ENCODE measurements at regions not wholly inside any gene's neighbourhood (a gene's known extent, or its start where the extent isn't known, plus 50 kb on each side); places are given as distances from the start of the nearest gene placed in this dataset.

- DNase-seq (ENCODE audit: low spot score) = no peak
These were observed 326.1 kb downstream of the BCL11B start for GRCh38 chr14:98945611-98946570.

DNA sequence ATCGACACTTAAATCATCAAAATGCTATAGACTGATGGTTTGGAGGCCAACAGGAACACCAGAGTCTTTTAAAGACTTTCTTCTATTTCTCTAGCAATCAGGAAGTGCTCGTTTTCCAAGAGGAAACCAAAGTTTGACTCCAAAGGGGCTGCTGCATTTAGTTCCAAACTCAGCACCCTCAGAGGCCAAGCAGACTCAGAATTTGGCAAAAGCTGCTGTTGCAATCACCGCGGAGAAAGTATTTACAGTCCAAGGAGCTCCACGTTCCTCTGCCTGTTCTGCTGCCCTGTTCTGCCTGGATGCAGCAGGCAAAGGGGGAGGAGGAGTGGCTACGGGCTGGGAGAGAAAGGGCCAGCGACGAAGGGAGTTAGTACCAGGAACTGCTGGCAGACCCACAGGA lies 325.1 kb downstream of the BCL11B start:
- DNase-seq (ENCODE audit: low spot score) = peak; percentile 79

DNA sequence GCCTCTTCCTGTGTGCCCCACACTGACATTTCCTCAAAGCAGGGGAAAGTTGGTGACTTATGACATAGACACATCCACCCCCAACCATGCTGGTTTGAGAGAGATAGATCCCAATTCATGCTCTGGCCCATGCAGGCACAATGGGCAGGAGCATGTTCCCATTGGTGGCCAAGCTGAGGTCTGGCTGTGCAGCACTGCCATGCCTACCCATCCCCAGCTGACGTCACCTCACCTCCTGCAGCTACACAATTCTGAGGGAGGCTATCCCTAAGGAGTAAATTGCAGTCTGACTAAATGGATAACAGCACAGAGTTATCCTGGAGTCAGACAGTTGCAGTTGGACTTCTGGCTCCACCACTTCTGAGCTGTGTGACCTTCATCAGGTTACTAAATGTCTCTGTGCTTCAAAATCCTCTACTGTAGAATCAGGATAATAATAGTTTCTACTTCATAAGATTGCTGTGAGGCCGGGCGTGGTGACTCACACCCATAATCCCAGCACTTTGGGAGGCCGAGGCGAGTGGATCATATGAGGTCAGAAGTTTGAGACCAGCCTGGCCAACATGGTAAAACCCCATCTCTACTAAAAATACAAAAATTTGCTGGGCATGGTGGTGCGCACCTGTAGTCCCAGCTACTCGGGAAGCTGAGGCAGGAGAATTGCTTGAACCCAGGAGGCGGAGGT lies 323.9 kb downstream of the BCL11B start:
- no peak for DNase-seq (ENCODE audit: low spot score)

- DNase-seq (ENCODE audit: low spot score) = no peak
These were observed 322.9 kb downstream of the BCL11B start for GRCh38 chr14:98949051-98949450.

- no peak for DNase-seq (ENCODE audit: low spot score)
These were observed 322.4 kb downstream of the BCL11B start for GRCh38 chr14:98949481-98950135.

- peak; percentile 51 for DNase-seq (ENCODE audit: low spot score)
These were observed 321.6 kb downstream of the BCL11B start for GRCh38 chr14:98950353-98950895.

DNA sequence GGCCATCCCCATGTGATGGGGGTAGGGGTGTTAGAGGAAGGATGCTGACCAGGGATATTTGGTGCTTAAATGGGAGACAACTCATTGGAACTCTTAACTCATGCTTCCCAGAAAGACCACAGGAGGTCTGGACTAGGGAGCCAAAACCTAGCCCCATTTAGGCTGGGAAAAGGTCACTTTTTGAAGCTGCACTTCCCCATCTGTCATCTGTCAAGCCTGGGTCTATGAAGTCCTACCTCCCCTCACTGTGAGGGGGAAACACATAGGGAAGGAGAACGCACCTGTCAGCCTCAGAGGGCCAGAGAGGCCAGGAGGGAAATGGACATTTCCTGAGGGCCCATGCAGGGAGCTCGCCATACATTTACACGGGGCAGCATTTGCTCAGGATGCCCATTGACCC lies 321.0 kb downstream of the BCL11B start:
- no peak for DNase-seq (ENCODE audit: low spot score)

DNA sequence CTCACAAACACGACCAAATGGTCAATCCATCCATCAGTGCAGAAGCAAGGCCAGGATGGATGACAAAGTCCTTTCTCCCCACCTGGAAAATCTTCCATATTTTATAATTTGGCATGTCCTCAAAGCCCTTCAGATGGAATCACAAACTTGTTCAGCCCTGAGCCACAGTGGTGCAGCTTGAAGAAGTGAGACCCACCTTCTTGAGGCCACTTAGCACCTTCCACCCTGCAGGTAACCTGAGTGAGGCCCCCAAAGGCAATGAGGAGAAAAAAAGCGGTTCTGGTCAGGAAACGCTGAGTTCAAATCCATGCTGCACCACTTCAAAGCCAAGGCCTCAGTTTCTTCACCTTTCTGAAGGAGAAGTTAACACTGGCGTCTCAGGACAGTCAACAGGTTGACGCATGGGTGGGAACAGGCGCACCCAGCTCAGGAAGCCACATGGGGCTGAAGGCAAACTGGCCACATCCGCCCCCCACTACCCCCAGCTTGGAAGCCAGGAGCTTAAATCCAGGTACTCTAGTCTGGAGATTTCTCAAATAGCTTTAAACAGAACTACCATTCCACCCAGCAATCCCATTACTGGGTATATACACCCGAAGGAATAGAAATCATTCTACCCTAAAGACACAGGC lies 320.4 kb downstream of the BCL11B start:
- DNase-seq (ENCODE audit: low spot score) = no peak

GRCh38 chr14:98952593-98953350 lies 319.2 kb downstream of the BCL11B start:
- DNase-seq (ENCODE audit: low spot score) = no peak

DNA sequence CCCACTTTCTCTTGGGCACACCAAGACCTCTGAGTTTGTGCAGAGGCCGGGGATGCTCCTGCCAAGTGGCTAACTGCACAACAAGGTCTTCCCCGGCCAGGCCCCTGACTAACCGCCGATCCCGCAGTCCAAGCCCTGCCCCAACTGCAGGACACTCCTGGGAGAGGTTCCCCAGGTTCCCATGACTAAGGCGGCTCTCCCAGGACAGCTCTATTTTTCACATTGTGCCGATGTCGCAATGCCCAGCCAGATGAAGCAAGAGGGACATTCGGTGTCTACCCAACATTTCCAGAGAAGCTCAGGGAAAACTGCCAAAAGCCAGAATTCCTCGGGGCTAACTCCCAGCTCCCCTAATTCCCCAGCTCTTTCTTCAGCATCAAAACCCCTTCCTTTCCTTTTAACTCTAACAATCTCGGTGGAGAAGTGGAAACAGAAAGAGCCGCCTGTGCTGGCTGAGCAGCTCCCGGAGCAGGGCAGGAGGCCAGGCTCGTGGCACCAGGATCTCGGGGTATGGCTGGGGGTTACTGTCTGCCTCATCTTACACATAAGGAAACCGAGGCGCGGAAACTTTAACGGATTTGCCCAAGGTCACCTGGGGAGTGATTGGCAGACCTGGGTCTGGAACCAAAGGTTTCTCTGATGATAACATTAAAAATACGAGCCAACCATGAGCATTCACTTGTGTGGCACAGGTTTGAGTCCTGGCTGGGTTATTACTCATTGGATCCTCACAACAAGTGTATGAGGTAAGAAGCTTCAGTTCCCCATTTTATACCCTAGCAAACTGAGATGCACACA lies 318.2 kb downstream of the BCL11B start:
- peak; percentile 57 for DNase-seq (ENCODE audit: low spot score)

- DNase-seq (ENCODE audit: low spot score) = peak; percentile 46
These were observed 317.5 kb downstream of the BCL11B start for GRCh38 chr14:98954349-98955000.

DNA sequence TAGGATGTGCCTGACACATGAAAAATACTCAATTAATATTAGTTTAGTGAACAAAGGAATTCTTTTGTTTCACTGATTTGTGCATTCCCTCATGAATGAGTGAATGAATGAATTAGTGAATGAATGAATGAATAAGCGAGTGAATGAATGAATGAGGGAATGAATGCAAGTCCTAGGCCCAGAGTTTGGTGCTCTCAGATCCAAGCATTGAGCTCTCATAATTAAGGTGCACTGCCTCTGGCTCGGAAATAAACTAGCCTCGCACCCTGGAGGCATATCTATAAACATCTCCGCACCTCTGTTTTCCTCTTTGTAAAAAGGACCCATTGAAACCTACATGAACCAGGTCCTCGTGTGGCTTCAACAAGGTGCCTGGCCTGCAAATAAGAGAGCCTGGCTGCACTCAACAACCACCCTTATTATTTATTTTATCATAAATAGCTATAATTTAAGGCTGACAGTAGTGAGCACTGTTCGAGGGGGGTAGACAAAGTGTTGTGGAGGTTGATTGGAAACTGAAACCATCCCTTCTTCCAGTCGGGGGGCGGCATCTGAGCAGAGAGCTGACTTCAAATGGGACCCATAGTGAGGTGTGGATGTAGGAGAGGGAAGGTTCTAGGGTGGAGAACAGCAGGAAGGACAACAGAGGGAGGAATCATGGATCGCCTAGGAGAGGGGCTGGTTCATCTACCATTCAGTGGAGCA lies 316.8 kb downstream of the BCL11B start:
- peak; percentile 25 for DNase-seq (ENCODE audit: low spot score)

- peak; percentile 48 for DNase-seq (ENCODE audit: low spot score)
These were observed 316.3 kb downstream of the BCL11B start for GRCh38 chr14:98955741-98956070.

- DNase-seq (ENCODE audit: low spot score) = no peak
These were observed 315.8 kb downstream of the BCL11B start for GRCh38 chr14:98956181-98956580.

- DNase-seq (ENCODE audit: low spot score) = no peak
These were observed 315.3 kb downstream of the BCL11B start for GRCh38 chr14:98956661-98957060.

DNA sequence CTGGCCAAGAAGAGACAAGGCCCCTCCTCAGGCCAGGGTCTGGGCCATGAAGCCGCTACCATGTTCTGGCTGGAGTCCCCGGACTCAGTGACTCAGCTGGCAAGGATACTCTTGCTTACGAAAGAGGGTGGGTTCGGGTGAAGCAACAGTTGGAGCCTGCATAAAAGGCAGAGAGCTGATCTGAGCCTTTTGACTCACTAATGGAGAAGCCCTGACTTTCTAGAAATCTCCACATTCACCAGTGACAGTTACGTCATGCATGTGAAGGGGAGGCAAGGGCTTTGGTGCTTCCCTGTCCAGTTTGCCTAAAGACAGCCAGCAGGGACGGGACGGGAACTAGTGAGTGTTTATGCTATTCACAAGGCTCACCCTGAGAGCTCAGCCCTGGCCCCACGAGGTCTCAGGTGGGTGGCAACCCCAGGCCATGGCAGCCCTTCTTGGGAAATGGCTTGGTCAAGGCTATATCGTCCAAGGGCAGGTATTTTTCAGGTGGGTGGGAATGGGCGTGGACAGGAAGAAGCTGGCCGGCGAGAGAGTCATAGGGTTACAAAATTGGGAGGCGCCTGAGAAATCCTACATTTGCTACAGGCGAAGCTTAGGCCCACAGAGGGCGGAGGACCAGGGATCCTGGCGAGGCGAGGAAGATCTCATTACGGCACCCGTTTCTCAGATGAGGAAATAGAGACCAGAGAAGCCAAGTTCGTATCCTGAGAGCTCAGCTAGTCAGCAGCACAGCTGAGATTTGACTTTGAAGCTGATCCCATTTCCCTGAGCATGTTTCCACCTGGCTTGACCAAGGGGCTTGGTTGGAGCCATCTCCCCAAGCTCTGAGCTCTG lies 314.6 kb downstream of the BCL11B start:
- no peak for DNase-seq (ENCODE audit: low spot score)

- no peak for DNase-seq (ENCODE audit: low spot score)
These were observed 313.9 kb downstream of the BCL11B start for GRCh38 chr14:98958048-98958631.

DNA sequence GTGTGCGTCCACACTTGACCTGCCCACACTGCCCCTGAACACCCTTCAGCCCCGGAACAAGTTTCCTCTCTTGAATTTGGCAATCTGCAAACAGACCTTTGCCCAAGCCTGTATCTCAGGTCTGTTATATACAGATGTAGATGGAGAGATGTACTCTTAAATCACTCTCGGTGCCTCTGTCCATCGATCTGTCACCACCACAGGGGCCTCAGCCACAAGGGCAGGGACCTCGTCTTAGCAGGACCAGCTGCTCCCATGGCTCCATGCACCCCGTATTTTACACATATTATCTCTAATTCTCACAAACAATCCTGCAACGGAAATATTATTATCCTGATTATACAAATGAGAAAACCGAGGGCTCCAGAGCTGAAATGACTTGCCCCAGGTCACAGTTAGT lies 313.4 kb downstream of the BCL11B start:
- no peak for DNase-seq (ENCODE audit: low spot score)

Measured in left forelimb (tissue), 1 donor.